OCI-LY3 (cell line): ENCODE measurements at regions not wholly inside any gene's neighbourhood (a gene's known extent, or its start where the extent isn't known, plus 50 kb on each side); places are given as distances from the start of the nearest gene placed in this dataset.

ENCODE experiments used
- EZH2phosphoT487 ChIP-seq: fragments of 200-600 bp; shearing (Covaris generic); IDR thresholded peaks from 2 replicates; pipeline ENCODE4 v1.6.1; 2018; ENCODE audit warnings: antibody characterized with exemption, mixed run types, low read depth
- TF ChIP-seq, protein P1 (sequence below): fragments of 200-600, 300-600 bp; sonication (generic); IDR thresholded peaks from 2 replicates; pipeline ENCODE4 v1.5.1; 2014; ENCODE audit warnings: antibody characterized with exemption, low read length, low read depth

- TF ChIP-seq, protein P1, sequence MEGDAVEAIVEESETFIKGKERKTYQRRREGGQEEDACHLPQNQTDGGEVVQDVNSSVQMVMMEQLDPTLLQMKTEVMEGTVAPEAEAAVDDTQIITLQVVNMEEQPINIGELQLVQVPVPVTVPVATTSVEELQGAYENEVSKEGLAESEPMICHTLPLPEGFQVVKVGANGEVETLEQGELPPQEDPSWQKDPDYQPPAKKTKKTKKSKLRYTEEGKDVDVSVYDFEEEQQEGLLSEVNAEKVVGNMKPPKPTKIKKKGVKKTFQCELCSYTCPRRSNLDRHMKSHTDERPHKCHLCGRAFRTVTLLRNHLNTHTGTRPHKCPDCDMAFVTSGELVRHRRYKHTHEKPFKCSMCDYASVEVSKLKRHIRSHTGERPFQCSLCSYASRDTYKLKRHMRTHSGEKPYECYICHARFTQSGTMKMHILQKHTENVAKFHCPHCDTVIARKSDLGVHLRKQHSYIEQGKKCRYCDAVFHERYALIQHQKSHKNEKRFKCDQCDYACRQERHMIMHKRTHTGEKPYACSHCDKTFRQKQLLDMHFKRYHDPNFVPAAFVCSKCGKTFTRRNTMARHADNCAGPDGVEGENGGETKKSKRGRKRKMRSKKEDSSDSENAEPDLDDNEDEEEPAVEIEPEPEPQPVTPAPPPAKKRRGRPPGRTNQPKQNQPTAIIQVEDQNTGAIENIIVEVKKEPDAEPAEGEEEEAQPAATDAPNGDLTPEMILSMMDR = no peak
- TF ChIP-seq EZH2phosphoT487 = no peak
Measured at GRCh38 chr12:86796550-86796949, 540.4 kb upstream of the MGAT4C start.
